H1 (cell line): ENCODE measurements at regions not wholly inside any gene's neighbourhood (a gene's known extent, or its start where the extent isn't known, plus 50 kb on each side); places are given as distances from the start of the nearest gene placed in this dataset.

Experiments
- CTCF ChIA-PET: fragments of 300-600 bp; sonication (Branson Sonifier 250); formaldehyde crosslinking; loops from one replicate; lab custom pipeline; 2021; ENCODE audit not compliant: partially characterized antibody; lab: Charles Lee
- POLR2A ChIA-PET: fragments of 300-600 bp; sonication (Branson Sonifier 250); formaldehyde crosslinking; loops from one replicate; lab custom pipeline; 2021; ENCODE audit warnings: inconsistent platforms; ENCODE audit not compliant: partially characterized antibody; lab: Charles Lee
- DNase-seq, 2 experiments: peaks; one replicate each; pipeline versions ENCODE4 v3.0.0 to v3.0.0-alpha.2; 2010 to 2022; ENCODE audit warnings: low spot score in 2 of 2, low read depth in 1 of 2, mixed read lengths in 1 of 2
- FAIRE-seq: peaks from 2 replicates; lab custom pipeline; 2011; peaks lifted over from hg19 to GRCh38; lab: Jason Lieb, UNC
- H2AFZ ChIP-seq: 2 replicates; pipeline ENCODE4 v1.8.1; 2012; ENCODE audit warnings: low read length, inconsistent platforms
- H2AK5ac ChIP-seq: 2 replicates; pipeline ENCODE4 v1.6.1; 2013; ENCODE audit warnings: low read depth, low read length
- H2BK120ac ChIP-seq: replicated peaks from 2 replicates; pipeline ENCODE3; 2013; ENCODE audit warnings: low read depth, low read length, inconsistent platforms
- H2BK12ac ChIP-seq: 2 replicates; pipeline ENCODE4 v1.6.1; 2013; ENCODE audit warnings: low read depth, low read length
- H2BK15ac ChIP-seq: 2 replicates; pipeline ENCODE4 v1.6.1; 2013; ENCODE audit warnings: low read length
- H2BK20ac ChIP-seq: 2 replicates; pipeline ENCODE4 v1.6.1; 2013; ENCODE audit warnings: low read length
- H2BK5ac ChIP-seq: 2 replicates; pipeline ENCODE4 v1.6.1; 2013; ENCODE audit warnings: low read depth, low read length
- H3K14ac ChIP-seq: 2 replicates; pipeline ENCODE4 v1.6.1; 2013; ENCODE audit warnings: inconsistent platforms; ENCODE audit not compliant: insufficient read length
- H3K18ac ChIP-seq: 2 replicates; pipeline ENCODE4 v1.6.1; 2013; ENCODE audit warnings: low read length; ENCODE audit errors: extremely low read depth
- H3K23ac ChIP-seq: 2 replicates; pipeline ENCODE4 v1.6.1; 2013; ENCODE audit warnings: inconsistent platforms; ENCODE audit not compliant: insufficient read length
- H3K23me2 ChIP-seq: 2 replicates; pipeline ENCODE4 v1.6.1; 2013; ENCODE audit warnings: low read depth, low read length
- H3K27ac ChIP-seq: 2 replicates; pipeline ENCODE4 v1.6.1; 2011; ENCODE audit warnings: low read depth, low read length, inconsistent platforms
- H3K27me3 ChIP-seq, 4 experiments: replicated peaks in 1 of 4; 1 replicate in 1 of 4; 2 replicates in 3 of 4; pipeline versions ENCODE4 v1.6.1 to v1.8.1; 2011 to 2013; ENCODE audit warnings: low read length in 3 of 4, mild to moderate bottlenecking in 3 of 4, inconsistent platforms in 2 of 4, mixed read lengths in 2 of 4, moderate library complexity in 1 of 4; ENCODE audit not compliant: control insufficient read depth in 3 of 4, insufficient read depth in 3 of 4; ENCODE audit errors: extremely low read depth in 1 of 4
- H3K36me3 ChIP-seq, 4 experiments: 2 replicates each; pipeline versions ENCODE4 v1.6.1 to v1.8.1; 2011 to 2013; ENCODE audit warnings: mild to moderate bottlenecking in 4 of 4, low read length in 3 of 4, moderate library complexity in 2 of 4, control low read depth in 1 of 4, inconsistent platforms in 1 of 4; ENCODE audit not compliant: insufficient read depth in 4 of 4, control insufficient read depth in 2 of 4
- H3K4ac ChIP-seq: replicated peaks from 2 replicates; pipeline ENCODE3; 2013; ENCODE audit warnings: low read length, low read depth, mixed read lengths, inconsistent platforms; ENCODE audit not compliant: insufficient read length
- H3K4me1 ChIP-seq, 4 experiments: replicated peaks in 1 of 4; 1 replicate in 1 of 4; 2 replicates in 3 of 4; pipeline versions ENCODE4 v1.6.1 to v1.8.1; 2011 to 2013; ENCODE audit warnings: low read length in 3 of 4, inconsistent platforms in 2 of 4, mixed read lengths in 1 of 4; ENCODE audit not compliant: insufficient read depth in 4 of 4, control insufficient read depth in 3 of 4
- H3K4me2 ChIP-seq, 2 experiments: 2 replicates each; pipeline versions ENCODE4 v1.6.1 to v1.8.1; 2011 to 2013; ENCODE audit warnings: low read depth in 2 of 2, low read length in 2 of 2, control low read depth in 1 of 2, inconsistent platforms in 1 of 2, mild to moderate bottlenecking in 1 of 2; ENCODE audit not compliant: insufficient read depth in 1 of 2
- H3K4me3 ChIP-seq, 4 experiments: fragments of 200-600, 300-600 bp in 1 of 4; sonication (generic), shearing (Covaris generic), sonication (Bioruptor Twin) in 1 of 4; 2 replicates each; pipeline versions ENCODE4 v1.5.1 to v1.8.1; 2011 to 2016; ENCODE audit warnings: low read length in 4 of 4, low read depth in 3 of 4, control low read depth in 2 of 4, inconsistent platforms in 2 of 4, mild to moderate bottlenecking in 2 of 4, mixed read lengths in 1 of 4, moderate library complexity in 1 of 4; ENCODE audit not compliant: insufficient read depth in 2 of 4; ENCODE audit errors: extremely low read depth in 1 of 4
- H3K56ac ChIP-seq: replicated peaks from 2 replicates; pipeline ENCODE3; 2013; ENCODE audit warnings: low read depth, mild to moderate bottlenecking, mixed read lengths, low read length, inconsistent platforms; ENCODE audit not compliant: insufficient read length
- H3K79me1 ChIP-seq: 2 replicates; pipeline ENCODE4 v1.6.1; 2013; ENCODE audit warnings: low read depth, low read length, control low read depth
- H3K79me2 ChIP-seq, 2 experiments: 2 replicates each; pipeline versions ENCODE4 v1.6.1 to v1.8.1; 2012 to 2013; ENCODE audit warnings: low read length in 2 of 2, mild to moderate bottlenecking in 2 of 2, inconsistent platforms in 1 of 2; ENCODE audit not compliant: insufficient read depth in 2 of 2, control insufficient read depth in 1 of 2
- H3K9ac ChIP-seq, 4 experiments: replicated peaks in 1 of 4; 1 replicate in 1 of 4; 2 replicates in 3 of 4; pipeline versions ENCODE4 v1.6.1 to v1.8.1; 2011 to 2013; ENCODE audit warnings: low read depth in 3 of 4, low read length in 3 of 4, control low read depth in 2 of 4, mild to moderate bottlenecking in 2 of 4, moderate library complexity in 2 of 4, inconsistent platforms in 1 of 4; ENCODE audit errors: extremely low read depth in 1 of 4
- H3K9me3 ChIP-seq, 2 experiments: 2 replicates each; pipeline versions ENCODE4 v1.6.1 to v1.8.1; 2012 to 2013; ENCODE audit warnings: mild to moderate bottlenecking in 2 of 2, moderate library complexity in 2 of 2, control low read depth in 1 of 2, inconsistent platforms in 1 of 2, low read depth in 1 of 2, low read length in 1 of 2, mixed read lengths in 1 of 2; ENCODE audit not compliant: insufficient read depth in 2 of 2
- H4K20me1 ChIP-seq, 2 experiments: replicated peaks in 1 of 2; 2 replicates each; pipeline versions ENCODE3 to v1.8.1; 2011 to 2013; ENCODE audit warnings: inconsistent platforms in 2 of 2, low read length in 2 of 2, mild to moderate bottlenecking in 1 of 2; ENCODE audit not compliant: insufficient read depth in 2 of 2, control insufficient read depth in 1 of 2
- H4K5ac ChIP-seq: 2 replicates; pipeline ENCODE4 v1.6.1; 2013; ENCODE audit warnings: low read length, low read depth, mixed read lengths, inconsistent platforms; ENCODE audit not compliant: insufficient read length
- H4K8ac ChIP-seq: 2 replicates; pipeline ENCODE4 v1.8.0; 2013; ENCODE audit warnings: mild to moderate bottlenecking, moderate library complexity, low read length, inconsistent platforms; ENCODE audit not compliant: insufficient read depth; ENCODE audit errors: extremely low read depth
- H4K91ac ChIP-seq: replicated peaks from 2 replicates; pipeline ENCODE3; 2013; ENCODE audit warnings: low read length, mixed read lengths, inconsistent platforms; ENCODE audit not compliant: insufficient read length
- BCL11A ChIP-seq, 2 experiments: IDR thresholded peaks; one replicate each; pipeline ENCODE4 v1.6.1; 2011; ENCODE audit warnings: low read depth in 2 of 2, low read length in 2 of 2, mild to moderate bottlenecking in 2 of 2
- EP300 ChIP-seq, 2 experiments: IDR thresholded peaks; 1 replicate in 1 of 2; 2 replicates in 1 of 2; pipeline ENCODE4 v1.6.1; 2011 to 2012; ENCODE audit warnings: low read depth in 2 of 2, low read length in 2 of 2, mild to moderate bottlenecking in 2 of 2, borderline replicate concordance in 1 of 2, inconsistent platforms in 1 of 2, moderate library complexity in 1 of 2
- EZH2 ChIP-seq: fragments of 200-600 bp; sonication (generic); IDR thresholded peaks from 2 replicates; pipeline ENCODE4 v1.7.1; 2012; ENCODE audit warnings: low read depth, mild to moderate bottlenecking, moderate library complexity, low read length, inconsistent platforms; ENCODE audit not compliant: severe bottlenecking
- GABPA ChIP-seq: IDR thresholded peaks from 2 replicates; pipeline ENCODE4 v1.6.1; 2011; ENCODE audit warnings: mild to moderate bottlenecking, low read length, moderate library complexity, borderline replicate concordance; ENCODE audit not compliant: insufficient read depth
- GTF2F1 ChIP-seq: IDR thresholded peaks from 2 replicates; pipeline ENCODE4 v1.6.1; 2012; ENCODE audit warnings: low read depth, low read length, improper control_type of control experiment, borderline replicate concordance
- HDAC2 ChIP-seq, 2 experiments: fragments of 300-600 bp in 1 of 2; sonication (generic) in 1 of 2; IDR thresholded peaks; 2 replicates each; pipeline ENCODE4 v1.6.1; 2011 to 2012; ENCODE audit warnings: low read depth in 2 of 2, low read length in 2 of 2, mild to moderate bottlenecking in 2 of 2, moderate library complexity in 2 of 2, borderline replicate concordance in 1 of 2, inconsistent platforms in 1 of 2
- JUN ChIP-seq: IDR thresholded peaks from 2 replicates; pipeline ENCODE4 v1.6.1; 2011; ENCODE audit warnings: low read depth, mild to moderate bottlenecking, improper control_type of control experiment, low read length
- SIX5 ChIP-seq: IDR thresholded peaks from 2 replicates; pipeline ENCODE4 v1.6.1; 2011; ENCODE audit warnings: mild to moderate bottlenecking, low read depth, low read length
- WGBS, 2 experiments: shearing (Covaris generic) in 1 of 2; methylation state at CpG; one replicate each; pipeline versions ENCODE4 v1.1.6 to v1.1.7; 2013 to 2015; ENCODE audit warnings: low lambda C conversion rate in 2 of 2, mixed read lengths in 2 of 2, inconsistent platforms in 1 of 2, low coverage in 1 of 2, missing lambda C conversion rate in 1 of 2; ENCODE audit not compliant: insufficient replicate concordance in 2 of 2, insufficient coverage in 1 of 2, insufficient read length in 1 of 2; ENCODE audit errors: extremely low coverage in 1 of 2, missing lambda C conversion rate in 1 of 2; 5-methylcytosine and 5-hydroxymethylcytosine counted together
- TF ChIP-seq, protein P1 (sequence below): IDR thresholded peaks from 2 replicates; pipeline ENCODE4 v1.6.1; 2011; ENCODE audit warnings: low read depth, mild to moderate bottlenecking, low read length; ENCODE audit not compliant: insufficient read depth

DNA sequence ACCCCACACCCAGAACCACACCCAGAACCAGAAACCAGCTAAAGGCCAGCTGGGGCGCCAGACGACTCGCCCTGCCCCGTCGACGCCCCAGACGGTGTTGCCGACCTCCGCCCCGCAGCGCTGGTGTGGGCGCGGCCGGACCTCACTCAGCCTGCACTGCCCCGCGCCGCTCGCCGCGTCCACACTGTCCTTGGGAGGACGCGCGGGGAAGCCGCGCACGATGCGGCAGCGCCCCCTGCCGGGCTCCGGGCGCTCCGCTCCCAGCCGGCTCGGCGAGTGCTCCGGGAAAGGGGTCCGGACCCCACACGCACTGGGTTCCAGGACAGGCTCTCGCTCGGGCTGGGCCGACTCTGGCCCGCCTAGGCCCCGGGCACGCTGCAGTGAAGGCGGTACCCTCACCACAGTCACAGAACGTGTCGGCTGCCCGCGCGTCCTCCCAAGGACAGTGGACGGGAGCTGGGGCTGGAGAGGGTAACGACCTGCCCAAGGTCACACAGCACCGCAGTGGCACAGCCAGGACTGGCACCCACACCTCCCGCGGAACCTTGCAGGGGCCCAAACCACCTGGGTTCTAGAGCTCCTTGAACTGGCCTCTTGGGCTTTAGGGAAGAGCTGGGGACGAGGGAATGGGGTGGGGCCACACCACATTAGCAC, 90.2 kb downstream of the DMRTA2 start:
- H4K5ac ChIP-seq: no peak overlapping the region
- H3K36me3 ChIP-seq: no peaks in the 10 kb centered on the region
- peak overlapping the region; percentile 90; the same call in 1 of the 2 replicates for H2AFZ ChIP-seq
- DNase-seq (peak; percentile 44 to 91), FAIRE-seq (no peak)
- H3K4me3 ChIP-seq: peak overlapping the region; percentile 27 to 68 (median 54)
- no peak overlapping the region for H3K14ac ChIP-seq
- no peaks in the 10 kb centered on the region for H3K79me2 ChIP-seq
- no peak overlapping the region for H3K23ac ChIP-seq
- H2BK120ac ChIP-seq: peak overlapping the region; percentile 69
- peak overlapping the region; percentile 22; the same call in 1 of the 2 replicates for H2BK12ac ChIP-seq
- no peaks in the 10 kb centered on the region for H3K79me1 ChIP-seq
- 3% methylated on average over 42 of the region's 56 CpGs; no CpG with 5 or more reads in 1 of the 2 experiments for WGBS, 2 experiments
- H3K9me3 ChIP-seq: no peaks in the 10 kb centered on the region
- no peak overlapping the region for H3K4ac ChIP-seq
- H2BK15ac ChIP-seq: 0 out of 2 replicates have a peak overlapping the region, but pooled peaks have one; percentile 72
- peak overlapping the region; percentile 64 to 96 for H3K4me2 ChIP-seq
- peak overlapping the region in 2 of 4 experiments; percentile 21 to 42; a peak in 3 of 7 replicates for H3K9ac ChIP-seq
- no peak overlapping the region for H3K27ac ChIP-seq
- peak overlapping the region; percentile 55; the same call in 1 of the 2 replicates for H2BK20ac ChIP-seq
- no peak overlapping the region for H3K18ac ChIP-seq
- H4K8ac ChIP-seq: peak overlapping the region; percentile 76; the same call in 1 of the 2 replicates
- peak overlapping the region; percentile 5 for H4K91ac ChIP-seq
- peaks cover 5% of the 10 kb centered on the region; the same call in 1 of the 2 replicates for H3K23me2 ChIP-seq
- no peaks in the 10 kb centered on the region; a peak in 1 of 7 replicates for H3K4me1 ChIP-seq
- H2AK5ac ChIP-seq: no peak overlapping the region
- CTCF ChIA-PET: interaction anchor here (0.6 to 4.0 kb wide), 29 partner anchors 8 to 1669 kb away, joined by 3 to 35 read pairs (median 3); no protein-coding TSS in a partner anchor
- POLR2A ChIA-PET: no interaction called here
- H3K56ac ChIP-seq: no peak overlapping the region
- H4K20me1 ChIP-seq: no peaks in the 10 kb centered on the region
- H2BK5ac ChIP-seq: no peak overlapping the region
- peaks cover 0 to 24% (median 17%) of the 10 kb centered on the region in 4 experiments; a peak in 5 of 7 replicates for H3K27me3 ChIP-seq
- TF ChIP-seq GABPA: no peak
- no peak for TF ChIP-seq EZH2
- no peak for TF ChIP-seq GTF2F1
- TF ChIP-seq, protein P1, sequence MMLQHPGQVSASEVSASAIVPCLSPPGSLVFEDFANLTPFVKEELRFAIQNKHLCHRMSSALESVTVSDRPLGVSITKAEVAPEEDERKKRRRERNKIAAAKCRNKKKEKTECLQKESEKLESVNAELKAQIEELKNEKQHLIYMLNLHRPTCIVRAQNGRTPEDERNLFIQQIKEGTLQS: no peak
- TF ChIP-seq HDAC2 (IDR thresholded peaks at IDR 0.05; ENCODE audit: borderline replicate concordance in 1 of 2, low read depth in 2 of 2, low read length in 2 of 2): peak in 1 of 2 experiments; percentile 46; a peak in 1 of 4 replicates
- TF ChIP-seq SIX5: no peak
- TF ChIP-seq JUN: no peak; the same call in 1 of the 2 replicates
- no peak for TF ChIP-seq BCL11A (IDR thresholded peaks at IDR 0.05; ENCODE audit: low read depth in 2 of 2, low read length in 2 of 2)
- TF ChIP-seq EP300 (IDR thresholded peaks at IDR 0.05; ENCODE audit: borderline replicate concordance in 1 of 2, low read depth in 2 of 2, low read length in 2 of 2): no peak
